ENCODE measurements at regions not wholly inside any gene's neighbourhood (a gene's known extent, or its start where the extent isn't known, plus 50 kb on each side); places are given as distances from the start of the nearest gene placed in this dataset.

DNA sequence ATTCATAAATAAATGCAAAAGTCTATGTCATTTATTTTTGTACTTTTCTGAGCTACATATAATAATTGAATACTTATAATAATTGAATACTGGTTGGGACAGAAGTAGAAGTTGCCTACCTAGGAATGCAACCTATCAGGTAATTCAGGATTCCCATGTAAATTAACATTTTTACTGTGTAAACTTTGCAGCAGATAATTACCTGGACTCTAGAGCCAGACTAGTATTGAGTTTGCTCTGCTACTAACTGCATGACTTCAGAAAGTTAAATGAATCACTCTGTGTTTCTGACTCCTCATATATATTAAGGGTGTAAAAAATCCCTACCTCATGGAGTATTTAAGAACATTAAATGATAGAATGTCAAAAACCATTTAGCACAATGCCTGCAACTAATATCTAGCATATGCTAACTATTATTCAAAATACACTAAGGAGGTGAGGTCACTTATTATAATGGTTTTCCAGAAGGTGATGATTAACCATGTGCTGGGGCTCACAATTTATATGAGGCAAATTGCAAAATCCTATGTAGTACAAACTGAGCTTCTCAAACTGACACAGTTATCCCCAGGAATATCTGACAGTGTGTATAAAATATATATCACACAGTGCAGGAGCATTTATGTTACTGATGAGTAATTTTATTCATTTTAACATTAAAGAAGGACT is 138.1 kb upstream of the ANO3 start:
- TF ChIP-seq, protein P1, sequence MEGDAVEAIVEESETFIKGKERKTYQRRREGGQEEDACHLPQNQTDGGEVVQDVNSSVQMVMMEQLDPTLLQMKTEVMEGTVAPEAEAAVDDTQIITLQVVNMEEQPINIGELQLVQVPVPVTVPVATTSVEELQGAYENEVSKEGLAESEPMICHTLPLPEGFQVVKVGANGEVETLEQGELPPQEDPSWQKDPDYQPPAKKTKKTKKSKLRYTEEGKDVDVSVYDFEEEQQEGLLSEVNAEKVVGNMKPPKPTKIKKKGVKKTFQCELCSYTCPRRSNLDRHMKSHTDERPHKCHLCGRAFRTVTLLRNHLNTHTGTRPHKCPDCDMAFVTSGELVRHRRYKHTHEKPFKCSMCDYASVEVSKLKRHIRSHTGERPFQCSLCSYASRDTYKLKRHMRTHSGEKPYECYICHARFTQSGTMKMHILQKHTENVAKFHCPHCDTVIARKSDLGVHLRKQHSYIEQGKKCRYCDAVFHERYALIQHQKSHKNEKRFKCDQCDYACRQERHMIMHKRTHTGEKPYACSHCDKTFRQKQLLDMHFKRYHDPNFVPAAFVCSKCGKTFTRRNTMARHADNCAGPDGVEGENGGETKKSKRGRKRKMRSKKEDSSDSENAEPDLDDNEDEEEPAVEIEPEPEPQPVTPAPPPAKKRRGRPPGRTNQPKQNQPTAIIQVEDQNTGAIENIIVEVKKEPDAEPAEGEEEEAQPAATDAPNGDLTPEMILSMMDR (IDR thresholded peaks at IDR 0.05; ENCODE audit: control insufficient read depth, insufficient read depth, low read depth, low read length, missing control alignments) = no peak
- no peak overlapping the region for H3K4me3 ChIP-seq (ENCODE audit: control insufficient read depth, low read depth, low read length)
- no peak for DNase-seq (ENCODE audit: low read depth)

DNA sequence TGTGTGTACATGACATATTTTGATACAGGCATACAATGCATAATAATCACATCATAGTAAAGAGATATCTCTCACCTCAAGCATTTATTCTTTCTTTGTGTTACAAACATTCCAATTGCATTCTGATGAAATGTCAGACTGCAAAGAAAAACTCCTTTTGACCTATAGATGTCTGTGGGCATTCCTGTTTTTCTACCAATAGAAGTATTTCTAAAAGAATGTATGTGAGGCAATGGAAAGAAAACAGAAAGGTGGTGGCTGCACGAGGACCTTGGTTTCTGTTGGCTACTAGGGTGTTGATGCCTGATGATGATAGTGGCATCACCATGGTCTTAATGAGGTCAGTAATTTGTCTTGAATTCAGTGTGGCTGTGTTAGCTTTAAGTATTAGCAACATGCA is 137.0 kb upstream of the ANO3 start:
- TF ChIP-seq, protein P1 (IDR thresholded peaks at IDR 0.05; ENCODE audit: control insufficient read depth, insufficient read depth, low read depth, low read length, missing control alignments) = no peak
- H3K4me3 ChIP-seq (ENCODE audit: control insufficient read depth, low read depth, low read length) = no peak overlapping the region
- DNase-seq (ENCODE audit: low read depth) = no peak

DNA sequence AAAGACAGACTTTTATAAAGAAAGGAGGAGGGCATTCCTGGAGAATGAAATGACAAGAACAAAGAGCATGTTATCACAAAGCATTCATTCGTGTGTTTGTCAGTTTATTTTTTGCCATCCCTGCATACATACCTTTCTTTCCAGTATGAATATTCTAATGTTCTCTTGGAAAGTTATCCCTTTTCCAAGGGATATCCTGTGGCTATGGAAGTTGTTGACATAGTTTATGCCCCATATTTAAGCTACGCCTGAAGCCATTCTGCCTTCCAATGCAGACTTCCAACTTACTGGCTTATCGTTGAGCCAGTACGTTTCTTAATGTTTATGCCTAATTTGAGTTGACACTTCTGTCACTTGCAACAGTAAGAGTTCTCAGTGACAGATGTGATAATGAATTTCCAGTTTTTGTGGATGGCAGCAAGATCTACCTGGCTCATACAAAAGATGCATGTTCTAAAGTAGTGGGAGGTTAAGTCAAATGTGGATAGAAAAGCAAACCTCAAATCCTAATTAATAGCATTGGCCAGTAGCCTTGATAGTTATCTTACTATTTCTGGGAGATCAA is 133.3 kb upstream of the ANO3 start:
- H3K4me3 ChIP-seq (ENCODE audit: control insufficient read depth, low read depth, low read length) = no peak overlapping the region
- TF ChIP-seq, protein P1 (IDR thresholded peaks at IDR 0.05; ENCODE audit: control insufficient read depth, insufficient read depth, low read depth, low read length, missing control alignments) = no peak
- DNase-seq (ENCODE audit: low read depth) = no peak

DNA sequence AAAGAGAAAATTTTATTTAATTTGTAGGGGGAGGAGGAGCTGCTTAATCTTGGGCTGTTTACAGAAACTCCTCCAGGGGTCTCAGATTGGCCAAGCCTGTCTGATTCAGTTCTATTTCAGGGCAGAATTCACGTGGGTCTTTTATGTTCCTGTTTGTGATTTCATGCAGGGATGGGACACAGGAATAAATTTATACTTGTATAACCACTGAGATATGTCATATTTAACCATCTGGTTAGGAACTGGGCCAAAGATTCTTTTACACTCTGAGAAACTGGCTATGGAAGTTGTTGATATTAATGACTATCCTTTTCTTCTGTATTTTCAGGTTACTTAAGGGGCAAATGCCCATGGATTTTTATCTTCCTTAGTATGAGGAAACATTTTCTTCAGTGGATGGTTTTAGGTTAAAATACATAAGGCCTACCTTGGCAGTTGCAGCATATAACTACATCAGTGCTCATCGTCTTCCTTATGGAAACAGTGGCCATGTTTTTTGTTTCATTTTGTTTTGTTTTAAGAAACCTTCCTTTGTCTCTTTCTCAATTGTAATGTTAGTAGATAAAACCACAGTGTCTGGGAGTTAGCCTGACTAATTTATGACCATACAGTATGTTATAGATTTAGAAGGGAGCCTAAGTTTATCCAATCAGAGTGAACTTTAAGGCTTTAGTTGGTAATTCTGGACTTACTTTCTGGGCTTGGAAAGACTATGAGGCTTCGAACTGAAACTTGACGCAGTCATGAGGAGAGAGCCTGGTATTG is 132.4 kb upstream of the ANO3 start:
- H3K4me3 ChIP-seq (ENCODE audit: control insufficient read depth, low read depth, low read length) = no peak overlapping the region
- no peak for DNase-seq (ENCODE audit: low read depth)
- TF ChIP-seq, protein P1 (IDR thresholded peaks at IDR 0.05; ENCODE audit: control insufficient read depth, insufficient read depth, low read depth, low read length, missing control alignments) = no peak

DNA sequence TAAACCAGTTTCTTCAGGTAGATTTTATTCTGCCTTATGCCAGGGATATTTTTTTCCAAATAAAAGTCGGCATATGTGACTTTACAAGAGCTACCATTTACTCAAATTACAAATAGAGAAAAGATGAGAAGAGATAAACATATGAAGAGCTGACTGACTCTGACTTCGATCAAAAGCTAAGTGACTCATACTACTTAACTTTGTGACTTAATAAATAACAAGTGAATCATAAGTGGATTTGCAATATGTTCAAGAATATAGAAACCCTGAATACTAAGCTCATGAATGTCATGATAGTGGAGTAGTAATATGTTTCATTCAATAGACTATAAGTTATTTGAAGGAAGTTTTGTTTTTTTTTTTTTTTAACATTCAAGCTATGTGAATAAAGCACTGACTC is 130.5 kb upstream of the ANO3 start:
- H3K4me3 ChIP-seq (ENCODE audit: control insufficient read depth, low read depth, low read length) = no peak overlapping the region
- DNase-seq (ENCODE audit: low read depth) = no peak

DNA sequence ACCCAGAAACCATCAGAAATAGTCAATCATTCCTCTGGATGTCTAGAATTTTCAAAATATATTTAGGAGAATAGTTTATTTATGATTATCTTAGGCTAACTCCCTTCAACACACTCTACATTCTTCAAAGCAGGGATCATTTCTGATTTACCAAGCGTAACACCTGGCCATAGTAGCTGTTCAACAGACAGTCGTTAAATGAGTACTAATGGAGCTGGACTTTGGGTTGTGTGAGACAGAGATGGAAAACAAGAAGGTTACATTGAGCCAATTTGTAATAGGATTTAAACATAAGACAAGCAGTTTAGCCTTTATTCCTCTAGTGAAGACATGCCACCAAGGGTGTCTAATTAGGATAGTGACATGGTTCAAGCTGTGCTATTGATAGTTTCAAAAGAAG is 129.2 kb upstream of the ANO3 start:
- no peak overlapping the region for H3K4me3 ChIP-seq (ENCODE audit: control insufficient read depth, low read depth, low read length)
- no peak for DNase-seq (ENCODE audit: low read depth)
- TF ChIP-seq, protein P1 (IDR thresholded peaks at IDR 0.05; ENCODE audit: control insufficient read depth, insufficient read depth, low read depth, low read length, missing control alignments) = no peak

More for the DNA sequence above, 130.5 kb upstream of the ANO3 start:
- TF ChIP-seq, protein P1 (IDR thresholded peaks at IDR 0.05; ENCODE audit: control insufficient read depth, insufficient read depth, low read depth, low read length, missing control alignments) = no peak

All from AG09309 (cell line).